ENCODE measurements at regions not wholly inside any gene's neighbourhood (a gene's known extent, or its start where the extent isn't known, plus 50 kb on each side); places are given as distances from the start of the nearest gene placed in this dataset.

DNA sequence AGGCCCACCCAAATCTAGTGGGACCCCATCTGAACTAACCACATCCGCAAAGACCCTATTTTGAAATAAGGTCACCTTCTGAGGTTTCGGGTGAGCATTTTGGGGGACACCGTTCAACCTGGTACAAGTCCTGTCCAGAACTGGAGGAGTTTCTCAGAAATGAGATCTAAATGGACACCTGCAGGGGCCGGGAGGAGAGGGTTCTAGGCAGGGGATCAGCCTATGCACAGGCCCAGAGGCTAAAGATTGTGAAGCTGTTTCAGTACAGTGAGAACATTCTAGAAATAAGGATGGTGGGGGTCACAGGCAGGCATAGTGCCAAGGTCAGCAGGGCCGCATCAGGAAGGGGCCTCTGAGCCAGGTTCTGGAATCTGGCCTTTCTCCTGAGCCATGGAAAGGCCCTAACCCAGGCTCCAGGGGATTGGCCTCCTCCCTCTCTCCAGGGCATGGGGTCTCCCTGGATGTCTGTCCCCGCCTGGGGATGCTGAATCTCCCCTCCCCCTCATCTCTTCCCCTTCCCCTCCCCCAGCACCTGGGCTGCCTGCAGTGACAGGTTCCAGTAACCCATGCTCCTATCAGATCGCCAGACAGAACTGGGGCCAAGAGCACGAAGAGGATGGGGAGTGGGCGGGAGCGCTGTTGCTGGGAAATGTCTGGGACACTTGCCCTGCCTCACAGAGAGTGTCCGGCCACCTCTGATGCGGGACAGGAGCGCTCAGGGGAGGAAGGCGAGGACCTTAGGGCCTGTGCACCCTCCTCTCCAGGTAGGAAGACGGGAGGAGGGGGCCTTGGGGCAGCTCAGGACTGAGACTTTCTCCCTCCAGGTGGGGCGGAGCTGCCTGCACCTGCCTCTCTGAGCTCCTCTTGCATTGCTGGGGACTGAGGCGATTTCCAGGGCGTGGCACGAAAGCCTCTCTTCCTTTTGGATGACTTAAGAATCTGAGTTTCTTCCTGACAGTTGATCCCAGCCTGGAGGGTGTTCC lies 321.4 kb upstream of the TNRC6C start:
- in situ Hi-C loops (cut with MboI; ENCODE audit: low sequenced_read_pairs, unreplicated experiment) = no loop called here
- TF ChIP-seq, protein P1, sequence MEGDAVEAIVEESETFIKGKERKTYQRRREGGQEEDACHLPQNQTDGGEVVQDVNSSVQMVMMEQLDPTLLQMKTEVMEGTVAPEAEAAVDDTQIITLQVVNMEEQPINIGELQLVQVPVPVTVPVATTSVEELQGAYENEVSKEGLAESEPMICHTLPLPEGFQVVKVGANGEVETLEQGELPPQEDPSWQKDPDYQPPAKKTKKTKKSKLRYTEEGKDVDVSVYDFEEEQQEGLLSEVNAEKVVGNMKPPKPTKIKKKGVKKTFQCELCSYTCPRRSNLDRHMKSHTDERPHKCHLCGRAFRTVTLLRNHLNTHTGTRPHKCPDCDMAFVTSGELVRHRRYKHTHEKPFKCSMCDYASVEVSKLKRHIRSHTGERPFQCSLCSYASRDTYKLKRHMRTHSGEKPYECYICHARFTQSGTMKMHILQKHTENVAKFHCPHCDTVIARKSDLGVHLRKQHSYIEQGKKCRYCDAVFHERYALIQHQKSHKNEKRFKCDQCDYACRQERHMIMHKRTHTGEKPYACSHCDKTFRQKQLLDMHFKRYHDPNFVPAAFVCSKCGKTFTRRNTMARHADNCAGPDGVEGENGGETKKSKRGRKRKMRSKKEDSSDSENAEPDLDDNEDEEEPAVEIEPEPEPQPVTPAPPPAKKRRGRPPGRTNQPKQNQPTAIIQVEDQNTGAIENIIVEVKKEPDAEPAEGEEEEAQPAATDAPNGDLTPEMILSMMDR (IDR thresholded peaks at IDR 0.05; ENCODE audit: borderline replicate concordance, control extremely low read depth, extremely low read depth, insufficient read depth, missing control alignments) = no peak
- no peak for DNase-seq (ENCODE audit: low spot score)

DNA sequence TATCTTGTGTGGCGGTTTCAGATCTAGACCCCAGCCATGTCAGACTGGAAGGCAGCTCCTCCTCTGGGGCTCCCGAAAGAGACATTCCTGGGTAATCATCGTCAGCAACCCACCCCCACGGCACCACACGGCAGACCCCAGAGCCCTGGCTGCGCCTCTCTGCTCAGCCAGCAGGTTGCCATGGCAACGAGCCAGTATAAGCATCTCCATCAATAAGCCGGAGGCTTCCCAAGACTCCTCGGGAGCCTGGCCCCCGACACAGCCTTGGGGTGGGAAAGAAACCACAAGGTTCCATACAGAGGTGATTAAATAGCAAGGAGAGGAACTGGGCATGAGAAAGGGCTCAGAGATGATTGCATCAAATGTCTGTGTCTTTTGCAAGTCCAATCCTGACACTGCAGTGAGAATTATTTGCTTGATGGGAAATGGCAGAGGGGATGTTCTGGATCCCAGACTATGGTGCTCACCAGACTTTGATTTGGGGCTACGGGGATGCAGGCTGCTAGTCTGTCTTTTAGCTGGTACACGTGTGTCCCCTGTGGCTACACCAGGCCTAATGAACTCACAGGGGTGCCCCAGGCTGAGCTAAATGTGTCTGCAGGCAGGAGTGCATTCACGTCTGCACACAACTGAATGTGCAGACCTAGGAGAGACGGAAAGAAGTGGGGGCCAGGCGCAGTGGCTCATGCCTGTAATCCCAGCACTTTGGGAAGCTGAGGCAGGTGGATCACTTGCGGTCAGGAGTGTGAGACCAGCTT lies 320.5 kb upstream of the TNRC6C start:
- no peak for DNase-seq (ENCODE audit: low spot score)
- in situ Hi-C loops (cut with MboI; ENCODE audit: low sequenced_read_pairs, unreplicated experiment) = no loop called here
- TF ChIP-seq, protein P1 (IDR thresholded peaks at IDR 0.05; ENCODE audit: borderline replicate concordance, control extremely low read depth, extremely low read depth, insufficient read depth, missing control alignments) = no peak

DNA sequence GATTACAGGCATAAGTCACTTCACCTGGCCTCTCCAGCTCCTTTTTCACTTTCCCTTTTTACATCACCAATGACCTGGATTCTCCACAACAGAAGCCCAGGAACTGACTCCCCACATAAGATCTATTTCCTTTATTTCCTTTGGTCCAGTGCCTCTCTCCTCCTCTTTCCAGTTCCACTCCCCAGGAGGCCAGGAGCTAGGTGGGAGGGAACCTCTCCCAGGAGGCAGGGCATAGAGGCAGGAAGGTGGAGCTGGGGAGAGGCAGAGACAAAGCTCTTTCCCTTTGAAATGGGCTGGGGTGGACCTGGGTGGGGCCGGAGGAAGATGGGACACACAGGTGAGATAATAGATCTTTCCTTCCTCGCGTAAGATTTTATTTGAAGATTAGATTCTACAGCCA lies 318.3 kb upstream of the TNRC6C start:
- in situ Hi-C loops (cut with MboI; ENCODE audit: low sequenced_read_pairs, unreplicated experiment) = no loop called here
- DNase-seq (ENCODE audit: low spot score) = no peak
- TF ChIP-seq, protein P1 (IDR thresholded peaks at IDR 0.05; ENCODE audit: borderline replicate concordance, control extremely low read depth, extremely low read depth, insufficient read depth, missing control alignments) = no peak

DNA sequence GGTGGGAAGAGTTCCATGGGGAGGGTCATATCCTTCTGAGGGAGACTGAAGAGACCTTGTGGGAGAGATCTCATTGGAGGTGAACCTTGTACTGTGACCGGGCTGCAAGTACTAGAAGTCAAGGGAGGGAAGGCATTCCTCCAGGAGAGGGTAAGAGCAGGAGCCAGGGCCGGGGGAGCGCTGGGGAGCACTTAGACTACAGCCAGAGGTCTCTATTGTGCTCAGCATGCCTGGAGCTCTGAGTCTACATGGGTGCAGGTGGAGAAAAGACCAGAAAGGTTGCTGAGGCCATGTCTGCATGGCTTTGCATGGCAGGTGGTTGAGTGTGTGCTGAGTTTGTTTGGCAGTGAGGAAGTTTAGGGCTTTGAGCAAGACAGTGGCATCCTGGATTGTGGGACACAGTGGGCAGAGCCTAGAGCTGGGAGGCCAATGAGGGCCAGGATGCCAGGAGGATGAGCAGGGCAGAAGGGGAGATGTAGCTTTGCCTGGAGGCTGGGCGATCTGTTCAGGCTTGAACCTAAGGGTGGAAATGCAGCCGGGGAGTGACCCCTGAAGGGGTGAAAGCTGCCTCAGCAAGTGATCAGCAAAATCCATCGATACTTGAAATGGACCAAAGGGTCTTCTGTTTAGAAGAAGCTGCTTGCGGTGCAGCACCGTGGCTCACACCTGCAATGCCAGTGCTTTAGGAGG lies 317.4 kb upstream of the TNRC6C start:
- DNase-seq (ENCODE audit: low spot score) = no peak
- TF ChIP-seq, protein P1 (IDR thresholded peaks at IDR 0.05; ENCODE audit: borderline replicate concordance, control extremely low read depth, extremely low read depth, insufficient read depth, missing control alignments) = no peak
- in situ Hi-C loops (cut with MboI; ENCODE audit: low sequenced_read_pairs, unreplicated experiment) = no loop called here

DNA sequence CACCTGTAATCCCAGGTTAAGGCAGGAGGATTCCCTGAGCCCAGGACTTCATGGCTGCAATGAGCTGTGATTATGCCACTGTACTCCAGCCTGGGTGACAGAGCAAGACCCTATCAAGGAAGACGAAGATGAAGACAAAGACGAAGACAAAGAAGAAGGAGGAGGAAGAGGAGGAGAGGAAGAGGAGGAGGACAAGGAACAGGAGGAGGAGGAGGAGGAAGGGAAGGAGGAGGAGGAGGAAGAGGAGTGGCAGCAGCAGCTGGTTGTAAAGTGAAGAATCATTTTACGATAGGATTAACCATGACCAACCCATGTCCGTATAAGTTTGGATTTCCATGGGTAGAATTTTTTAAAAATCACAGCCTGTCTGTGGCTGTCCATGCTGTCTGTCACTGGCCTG lies 316.8 kb upstream of the TNRC6C start:
- TF ChIP-seq, protein P1 (IDR thresholded peaks at IDR 0.05; ENCODE audit: borderline replicate concordance, control extremely low read depth, extremely low read depth, insufficient read depth, missing control alignments) = no peak
- no peak for DNase-seq (ENCODE audit: low spot score)
- in situ Hi-C loops (cut with MboI; ENCODE audit: low sequenced_read_pairs, unreplicated experiment) = no loop called here
